Transverse colon (tissue), 4 donors: ENCODE measurements at regions not wholly inside any gene's neighbourhood (a gene's known extent, or its start where the extent isn't known, plus 50 kb on each side); places are given as distances from the start of the nearest gene placed in this dataset.
"Not testable (repeated sequence)": the region's sequence is repeated elsewhere in the genome, so short reads cannot be mapped to it uniquely, and the experiment has no call there.

ENCODE experiments used
- DNase-seq: peaks from one replicate; pipeline ENCODE4 v3.0.0-alpha.2; 2019
- H3K27ac ChIP-seq, 4 donors: fragments of 200-600 bp; sonication (generic); 2 replicates each; pipeline ENCODE4 v1.5.1; 2016 to 2018; ENCODE audit warnings: inconsistent platforms in 4 of 4
- H3K27me3 ChIP-seq: fragments of 200-600 bp; sonication (generic); 2 replicates; pipeline ENCODE4 v1.5.1; 2017; ENCODE audit warnings: inconsistent platforms
- H3K36me3 ChIP-seq, 4 donors: fragments of 200-600 bp; sonication (generic); 2 replicates each; pipeline ENCODE4 v1.5.1; 2017 to 2019; ENCODE audit warnings: inconsistent platforms in 4 of 4
- H3K4me1 ChIP-seq, 4 donors: fragments of 200-600 bp; sonication (generic); 2 replicates each; pipeline ENCODE4 v1.5.1; 2017 to 2020; ENCODE audit warnings: inconsistent platforms in 4 of 4
- H3K4me3 ChIP-seq, 4 donors: fragments of 200-600 bp; sonication (generic); 1 replicate in 1 of 4; 2 replicates in 3 of 4; pipeline versions ENCODE4 v1.5.1 to v1.6.1; 2017 to 2019; ENCODE audit warnings: inconsistent platforms in 4 of 4
- H3K9me3 ChIP-seq, 2 donors: fragments of 200-600 bp; sonication (generic); 2 replicates each; pipeline ENCODE4 v1.5.1; 2017 to 2019; ENCODE audit warnings: inconsistent platforms in 2 of 2
- CTCF ChIP-seq, 5 experiments: fragments of 200-600 bp in 3 of 5; fragments of 450-650 bp in 2 of 5; sonication (generic) in 3 of 5; IDR thresholded peaks; 1 replicate in 2 of 5; 2 replicates in 3 of 5; pipeline ENCODE4 v1.5.1; 2016 to 2017; ENCODE audit warnings: antibody characterized with exemption in 5 of 5, inconsistent platforms in 3 of 5, mild to moderate bottlenecking in 2 of 5, moderate library complexity in 1 of 5
- EP300 ChIP-seq: sonication (generic); formaldehyde crosslinking; IDR thresholded peaks from one replicate; pipeline ENCODE4 v1.6.1; 2017; ENCODE audit warnings: antibody characterized with exemption, low read depth
- POLR2A ChIP-seq: fragments of 450-650 bp; IDR thresholded peaks from one replicate; pipeline ENCODE4 v1.6.1; 2016; ENCODE audit warnings: antibody characterized with exemption, mild to moderate bottlenecking, moderate library complexity
- POLR2AphosphoS5 ChIP-seq, 3 donors: sonication (generic); formaldehyde crosslinking; IDR thresholded peaks; one replicate each; pipeline ENCODE4 v1.6.1; 2016; ENCODE audit warnings: antibody characterized with exemption in 3 of 3
- WGBS, 2 donors: methylation state at CpG; one replicate each; pipeline ENCODE4 v1.1.5; 2018; ENCODE audit warnings: low coverage in 1 of 2; 5-methylcytosine and 5-hydroxymethylcytosine counted together
- in situ Hi-C, 4 donors: fragments of 200-750 bp; cut with MboI; loops; one replicate each; pipeline versions ENCODE4 v1.15.0 to v1.15.1; 2017; ENCODE audit warnings: low sequenced_read_pairs in 3 of 4, low pct_ligation_motif_present in 1 of 4, low pct_unique_long_range_greater_than_20kb in 1 of 4
- intact Hi-C: fragments of 100-400 bp; cut with DNase I; formaldehyde crosslinking; loops from one replicate; pipeline ENCODE4 v1.15.1; 2023; ENCODE audit warnings: low total_unique reads

- H3K27me3 ChIP-seq, result no peaks in the 10 kb centered on the region
- H3K9me3 ChIP-seq, result no peaks in the 10 kb centered on the region
- TF ChIP-seq CTCF (IDR thresholded peaks at IDR 0.05) (no peak), POLR2AphosphoS5 (IDR thresholded peaks at IDR 0.05) (no peak), POLR2A (no peak), EP300 (no peak)
- no peak overlapping the region for H3K27ac ChIP-seq
- no peaks in the 10 kb centered on the region for H3K36me3 ChIP-seq
- H3K4me1 ChIP-seq, result no peaks in the 10 kb centered on the region
- intact Hi-C loops, result no loop called here
- in situ Hi-C loops, result no loop called here
- WGBS, 2 donors, result 87 to 93% methylated on average over 4 to 7 of the region's 7 CpGs
- no peak overlapping the region for H3K4me3 ChIP-seq
- no peak for DNase-seq
Measured at GRCh38 chr12:74776378-74776777, 238.7 kb downstream of the ATXN7L3B start.

GRCh38 chr12:74780182-74780849, 242.7 kb downstream of the ATXN7L3B start:
- no peak overlapping the region for H3K27ac ChIP-seq
- no peaks in the 10 kb centered on the region for H3K27me3 ChIP-seq
- WGBS, 2 donors, result 51 to 63% methylated on average over 2 of the region's 2 CpGs
- no peaks in the 10 kb centered on the region for H3K4me1 ChIP-seq
- TF ChIP-seq CTCF (IDR thresholded peaks at IDR 0.05), result no peak
- TF ChIP-seq POLR2A, result no peak
- TF ChIP-seq EP300, result no peak
- TF ChIP-seq POLR2AphosphoS5 (IDR thresholded peaks at IDR 0.05), result no peak
- DNase-seq, result no peak
- H3K36me3 ChIP-seq, result no peaks in the 10 kb centered on the region
- in situ Hi-C loops, result no loop called here
- H3K9me3 ChIP-seq, result no peaks in the 10 kb centered on the region
- H3K4me3 ChIP-seq, result no peak overlapping the region
- intact Hi-C loops, result no loop called here

- H3K4me1 ChIP-seq, DNase-seq, H3K27ac ChIP-seq, H3K9me3 ChIP-seq, intact Hi-C loops, in situ Hi-C loops, H3K27me3 ChIP-seq, H3K4me3 ChIP-seq, H3K36me3 ChIP-seq: not testable (repeated sequence)
- 40% methylated on average over 1 of the region's 1 CpG; no CpG with 5 or more reads in 1 of the 2 donors for WGBS, 2 donors
Measured at GRCh38 chr12:74780850-74781241, 243.2 kb downstream of the ATXN7L3B start.

GRCh38 chr12:74781991-74782485, 244.4 kb downstream of the ATXN7L3B start:
- in situ Hi-C loops, result no loop called here
- Histone ChIP-seq H3K9me3 (no peaks in the 10 kb centered on the region), H3K4me1 (no peaks in the 10 kb centered on the region), H3K27me3 (no peaks in the 10 kb centered on the region), H3K4me3 (no peak overlapping the region), H3K27ac (no peak overlapping the region), H3K36me3 (no peaks in the 10 kb centered on the region)
- 63% methylated on average over 1 of the region's 1 CpG; no CpG with 5 or more reads in 1 of the 2 donors for WGBS, 2 donors
- DNase-seq, result no peak
- intact Hi-C loops, result no loop called here
- no peak for TF ChIP-seq CTCF (IDR thresholded peaks at IDR 0.05)

GRCh38 chr12:74790931-74791330, 253.3 kb downstream of the ATXN7L3B start:
- 79 to 89% methylated on average over 5 to 6 of the region's 6 CpGs for WGBS, 2 donors
- H3K27ac ChIP-seq, result no peak overlapping the region
- H3K4me3 ChIP-seq, result no peak overlapping the region
- DNase-seq, result no peak
- in situ Hi-C loops (no loop called here), intact Hi-C loops (no loop called here)
- no peaks in the 10 kb centered on the region for H3K27me3 ChIP-seq
- no peaks in the 10 kb centered on the region for H3K36me3 ChIP-seq
- H3K4me1 ChIP-seq, result no peaks in the 10 kb centered on the region
- TF ChIP-seq POLR2AphosphoS5 (IDR thresholded peaks at IDR 0.05), result no peak
- no peak for TF ChIP-seq POLR2A
- no peak for TF ChIP-seq EP300
- TF ChIP-seq CTCF (IDR thresholded peaks at IDR 0.05), result no peak
- H3K9me3 ChIP-seq, result no peaks in the 10 kb centered on the region
